ENCODE measurements at regions not wholly inside any gene's neighbourhood (a gene's known extent, or its start where the extent isn't known, plus 50 kb on each side); places are given as distances from the start of the nearest gene placed in this dataset.

GRCh38 chr12:126362964-126363363, 1297.7 kb downstream of the AACS start:
- H3K27ac Mint-ChIP-seq = no peak overlapping the region
- no peak for DNase-seq
- H3K36me3 Mint-ChIP-seq (ENCODE audit: low read depth) = no peaks in the 10 kb centered on the region
- H3K27me3 Mint-ChIP-seq (ENCODE audit: insufficient read depth) = peaks cover 2% of the 10 kb centered on the region; the same call in 1 of the 2 replicates
- peaks cover 15% of the 10 kb centered on the region for H3K9me3 Mint-ChIP-seq
- H3K4me1 Mint-ChIP-seq (ENCODE audit: low read depth) = no peaks in the 10 kb centered on the region
- no peak; the same call in 1 of the 2 replicates for TF ChIP-seq CTCF (IDR thresholded peaks at IDR 0.05)
- H3K4me3 Mint-ChIP-seq = no peak overlapping the region

GRCh38 chr12:126369487-126370463, 1304.5 kb downstream of the AACS start:
- H3K9me3 Mint-ChIP-seq = peaks cover 13% of the 10 kb centered on the region
- TF ChIP-seq CTCF (IDR thresholded peaks at IDR 0.05) = peak; percentile 46; the same call in 1 of the 2 replicates
- H3K27ac Mint-ChIP-seq = peak overlapping the region; percentile 62; the same call in 1 of the 2 replicates
- H3K4me1 Mint-ChIP-seq (ENCODE audit: low read depth) = no peaks in the 10 kb centered on the region; the same call in 1 of the 2 replicates
- H3K4me3 Mint-ChIP-seq = no peak overlapping the region; the same call in 1 of the 2 replicates
- no peaks in the 10 kb centered on the region for H3K27me3 Mint-ChIP-seq (ENCODE audit: insufficient read depth)
- DNase-seq = peak; percentile 44
- H3K36me3 Mint-ChIP-seq (ENCODE audit: low read depth) = no peaks in the 10 kb centered on the region; the same call in 1 of the 2 replicates

- H3K36me3 Mint-ChIP-seq (ENCODE audit: low read depth) = 0 out of 2 replicates have a peak, but pooled peaks cover 6% of the 10 kb centered on the region
- no peak for TF ChIP-seq CTCF (IDR thresholded peaks at IDR 0.05)
- no peaks in the 10 kb centered on the region; the same call in 1 of the 2 replicates for H3K4me1 Mint-ChIP-seq (ENCODE audit: low read depth)
- no peak overlapping the region for H3K27ac Mint-ChIP-seq
- H3K9me3 Mint-ChIP-seq = peaks cover 40% of the 10 kb centered on the region
- H3K4me3 Mint-ChIP-seq = no peak overlapping the region
- no peak for DNase-seq
- H3K27me3 Mint-ChIP-seq (ENCODE audit: insufficient read depth) = peaks cover 4% of the 10 kb centered on the region; the same call in 1 of the 2 replicates
Measured at GRCh38 chr12:126383506-126383905, 1318.3 kb downstream of the AACS start.

- Mint-ChIP-seq H3K27me3 (ENCODE audit: insufficient read depth) (peaks cover 4% of the 10 kb centered on the region; the same call in 1 of the 2 replicates), H3K27ac (no peak overlapping the region), H3K36me3 (ENCODE audit: low read depth) (0 out of 2 replicates have a peak, but pooled peaks cover 6% of the 10 kb centered on the region), H3K4me3 (no peak overlapping the region), H3K9me3 (peaks cover 40% of the 10 kb centered on the region), H3K4me1 (ENCODE audit: low read depth) (no peaks in the 10 kb centered on the region; the same call in 1 of the 2 replicates)
- TF ChIP-seq CTCF (IDR thresholded peaks at IDR 0.05) = no peak
- no peak for DNase-seq
Measured at GRCh38 chr12:126384026-126384564, 1318.9 kb downstream of the AACS start.

- Mint-ChIP-seq H3K4me1 (ENCODE audit: low read depth) (no peaks in the 10 kb centered on the region; the same call in 1 of the 2 replicates), H3K27me3 (ENCODE audit: insufficient read depth) (peaks cover 4% of the 10 kb centered on the region), H3K36me3 (ENCODE audit: low read depth) (0 out of 2 replicates have a peak, but pooled peaks cover 1% of the 10 kb centered on the region), H3K27ac (no peak overlapping the region; the same call in 1 of the 2 replicates), H3K9me3 (peaks cover 31% of the 10 kb centered on the region), H3K4me3 (no peak overlapping the region)
- no peak for TF ChIP-seq CTCF (IDR thresholded peaks at IDR 0.05)
- DNase-seq = peak; percentile 37
Measured at GRCh38 chr12:126385785-126386184, 1320.5 kb downstream of the AACS start.
